ENCODE measurements at regions not wholly inside any gene's neighbourhood (a gene's known extent, or its start where the extent isn't known, plus 50 kb on each side); places are given as distances from the start of the nearest gene placed in this dataset.

GRCh38 chr11:91173701-91174100 is 950.9 kb upstream of the CHORDC1 start:
- TF ChIP-seq CTCF (IDR thresholded peaks at IDR 0.05; ENCODE audit: poor library complexity) (no peak), EZH2 (IDR thresholded peaks at IDR 0.05; ENCODE audit: borderline replicate concordance) (no peak)

Measured in hepatocyte (in vitro differentiated cells).